KG1 (cell line): ENCODE measurements at regions not wholly inside any gene's neighbourhood (a gene's known extent, or its start where the extent isn't known, plus 50 kb on each side); places are given as distances from the start of the nearest gene placed in this dataset.

Experiments used
- DNase-seq: peaks from one replicate; lab custom pipeline; 2025; lab: John Stamatoyannopoulos, UW

GRCh38 chr2:46813020-46813415 is 102.6 kb downstream of the MCFD2 start:
- no peak for DNase-seq
